ENCODE measurements at regions not wholly inside any gene's neighbourhood (a gene's known extent, or its start where the extent isn't known, plus 50 kb on each side); places are given as distances from the start of the nearest gene placed in this dataset.

- TF ChIP-seq CTCF (IDR thresholded peaks at IDR 0.05): no peak
- ATAC-seq (ENCODE audit: insufficient number of reproducible peaks, low FRiP score, low read depth) (no peak), DNase-seq (ENCODE audit: low spot score) (no peak)
- Histone ChIP-seq H3K4me3 (no peak overlapping the region), H3K36me3 (no peaks in the 10 kb centered on the region), H3K9me3 (no peaks in the 10 kb centered on the region), H3K4me1 (ENCODE audit: control insufficient read depth in 1 of 2, low read depth in 2 of 2) (no peaks in the 10 kb centered on the region), H3K27me3 (replicated peaks; ENCODE audit: insufficient read depth) (no peaks in the 10 kb centered on the region), H3K27ac (no peak overlapping the region)
Observed at GRCh38 chr12:61915420-61915819, 344.8 kb upstream of the USP15 start.

- Histone ChIP-seq H3K4me3 (no peak overlapping the region), H3K27ac (no peak overlapping the region), H3K27me3 (replicated peaks; ENCODE audit: insufficient read depth) (no peaks in the 10 kb centered on the region), H3K4me1 (ENCODE audit: control insufficient read depth in 1 of 2, low read depth in 2 of 2) (no peaks in the 10 kb centered on the region), H3K9me3 (no peaks in the 10 kb centered on the region), H3K36me3 (no peaks in the 10 kb centered on the region)
- ATAC-seq (ENCODE audit: insufficient number of reproducible peaks, low FRiP score, low read depth) (no peak), DNase-seq (ENCODE audit: low spot score) (no peak)
- no peak for TF ChIP-seq CTCF (IDR thresholded peaks at IDR 0.05)
Observed at GRCh38 chr12:61916831-61917230, 343.4 kb upstream of the USP15 start.

- no peak for TF ChIP-seq CTCF (IDR thresholded peaks at IDR 0.05)
- H3K9me3 ChIP-seq: no peaks in the 10 kb centered on the region
- H3K36me3 ChIP-seq: no peaks in the 10 kb centered on the region
- ATAC-seq (ENCODE audit: insufficient number of reproducible peaks, low FRiP score, low read depth): no peak
- no peaks in the 10 kb centered on the region for H3K4me1 ChIP-seq (ENCODE audit: control insufficient read depth in 1 of 2, low read depth in 2 of 2)
- no peak overlapping the region for H3K4me3 ChIP-seq
- DNase-seq (ENCODE audit: low spot score): no peak
- no peaks in the 10 kb centered on the region for H3K27me3 ChIP-seq (replicated peaks; ENCODE audit: insufficient read depth)
- no peak overlapping the region for H3K27ac ChIP-seq
Observed at GRCh38 chr12:61919686-61920085, 340.5 kb upstream of the USP15 start.

- no peak overlapping the region for H3K27ac ChIP-seq
- ATAC-seq (ENCODE audit: insufficient number of reproducible peaks, low FRiP score, low read depth) (no peak), DNase-seq (ENCODE audit: low spot score) (no peak)
- no peak overlapping the region for H3K4me3 ChIP-seq
- no peaks in the 10 kb centered on the region for H3K27me3 ChIP-seq (replicated peaks; ENCODE audit: insufficient read depth)
- no peak for TF ChIP-seq CTCF (IDR thresholded peaks at IDR 0.05)
- no peaks in the 10 kb centered on the region for H3K4me1 ChIP-seq (ENCODE audit: control insufficient read depth in 1 of 2, low read depth in 2 of 2)
- H3K9me3 ChIP-seq: no peaks in the 10 kb centered on the region
- H3K36me3 ChIP-seq: no peaks in the 10 kb centered on the region
Observed at GRCh38 chr12:61920230-61920629, 340.0 kb upstream of the USP15 start.

GRCh38 chr12:61923152-61923551 lies 337.1 kb upstream of the USP15 start:
- TF ChIP-seq CTCF (IDR thresholded peaks at IDR 0.05): no peak
- H3K27me3 ChIP-seq (replicated peaks; ENCODE audit: insufficient read depth): no peaks in the 10 kb centered on the region
- no peak overlapping the region for H3K27ac ChIP-seq
- DNase-seq (ENCODE audit: low spot score) (no peak), ATAC-seq (ENCODE audit: insufficient number of reproducible peaks, low FRiP score, low read depth) (no peak)
- peaks cover 3% of the 10 kb centered on the region for H3K9me3 ChIP-seq
- H3K36me3 ChIP-seq: no peaks in the 10 kb centered on the region
- no peak overlapping the region for H3K4me3 ChIP-seq
- no peaks in the 10 kb centered on the region for H3K4me1 ChIP-seq (ENCODE audit: control insufficient read depth in 1 of 2, low read depth in 2 of 2)

Data from thoracic aorta (tissue), 2 donors.